ENCODE measurements at regions not wholly inside any gene's neighbourhood (a gene's known extent, or its start where the extent isn't known, plus 50 kb on each side); places are given as distances from the start of the nearest gene placed in this dataset.

- no peak for DNase-seq (ENCODE audit: low read depth, low spot score)
Measured at GRCh38 chr7:106196460-106197021, 84.4 kb upstream of the SYPL1 start.

- DNase-seq (ENCODE audit: low read depth, low spot score): no peak
Measured at GRCh38 chr7:106193661-106194060, 81.5 kb upstream of the SYPL1 start.

DNA sequence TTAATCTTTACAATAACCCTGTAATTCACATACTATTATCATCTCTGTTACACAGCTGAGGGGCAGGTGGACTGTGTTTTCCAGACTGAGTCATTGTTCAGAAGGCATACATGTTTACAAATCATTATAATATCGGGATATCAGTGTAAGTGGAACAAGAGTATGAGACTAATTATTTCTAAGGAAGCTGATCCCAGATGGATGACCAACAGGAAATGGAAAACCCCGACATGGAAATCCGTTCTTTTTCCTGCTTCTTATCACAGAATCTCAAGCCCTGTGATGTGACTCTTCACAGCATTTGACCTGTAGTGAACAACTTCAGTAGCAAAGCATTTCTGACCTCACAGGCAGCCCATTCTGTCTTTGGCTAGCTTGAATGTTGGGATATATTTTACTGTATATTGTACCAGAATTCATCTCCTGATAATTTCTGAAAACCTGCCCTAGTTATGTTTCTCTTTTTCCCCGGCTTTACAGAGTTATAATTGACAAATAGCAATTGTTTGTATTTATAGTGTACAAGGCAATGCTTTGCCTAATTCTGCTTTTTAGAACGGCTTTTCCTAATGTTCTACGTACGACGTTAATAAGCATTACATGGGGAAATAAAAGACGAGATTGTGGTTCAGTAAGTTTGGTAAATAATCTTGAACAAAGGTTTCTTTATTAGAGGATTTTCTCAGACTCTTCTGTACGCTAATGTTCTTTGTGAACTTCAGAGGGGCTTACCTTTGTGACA lies 78.6 kb upstream of the SYPL1 start:
- no peak for DNase-seq (ENCODE audit: low read depth, low spot score)

DNA sequence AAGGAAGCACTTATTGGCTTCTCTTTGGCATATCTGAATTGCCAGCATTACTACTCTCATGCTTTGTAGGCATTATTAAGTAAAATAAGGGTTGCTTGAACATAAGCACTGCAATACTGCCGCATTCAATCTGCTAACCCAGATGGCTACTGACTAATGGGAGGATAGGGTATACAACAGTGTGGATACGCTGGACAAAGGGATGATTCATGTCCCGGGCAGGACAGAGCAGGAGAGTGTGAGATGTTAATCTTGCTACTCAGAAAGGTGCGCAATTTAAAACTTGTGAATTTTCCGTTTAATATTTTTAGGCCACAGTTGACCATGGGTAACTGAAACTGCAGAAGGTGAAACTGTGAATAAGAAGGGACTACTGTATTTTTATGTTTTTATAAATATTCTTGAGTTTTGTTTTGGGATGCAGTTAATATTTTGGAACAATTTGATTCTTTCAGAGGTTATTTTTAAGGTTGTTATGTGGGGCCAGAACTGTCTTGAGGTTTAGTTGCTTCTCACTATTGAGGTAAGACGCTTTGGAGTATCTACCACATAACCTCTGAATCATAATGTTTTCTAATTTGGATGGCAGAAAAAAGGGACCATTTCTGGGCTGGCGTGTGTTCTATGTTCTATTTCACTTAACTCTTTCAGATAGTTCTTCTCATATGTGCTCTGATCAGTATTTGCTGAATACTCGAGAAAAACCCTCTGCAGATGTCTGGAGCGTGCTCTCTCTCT lies 75.7 kb upstream of the SYPL1 start:
- no peak for DNase-seq (ENCODE audit: low read depth, low spot score)

DNA sequence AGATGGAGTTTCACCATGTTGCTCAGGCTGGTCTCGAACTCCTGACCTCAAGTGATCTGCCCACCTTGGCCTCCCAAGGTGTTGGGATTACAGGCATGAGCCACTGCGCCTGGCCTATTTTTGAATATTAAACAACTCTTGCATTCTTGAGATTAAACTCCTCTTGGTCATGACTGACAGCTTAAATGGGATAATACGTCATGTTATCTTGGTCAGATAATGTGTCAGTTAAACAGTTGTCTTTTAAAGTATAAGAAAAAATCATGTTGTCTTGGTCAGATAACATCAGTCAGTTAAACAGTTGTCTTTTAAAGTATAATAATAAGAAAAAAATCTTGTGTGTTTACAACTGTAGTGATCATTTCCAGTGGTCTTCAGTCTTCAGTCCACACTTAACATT lies 73.6 kb upstream of the SYPL1 start:
- DNase-seq (ENCODE audit: low read depth, low spot score): no peak

- DNase-seq (ENCODE audit: low read depth, low spot score): no peak
Measured at GRCh38 chr7:106183952-106184351, 71.8 kb upstream of the SYPL1 start.

- DNase-seq (ENCODE audit: low read depth, low spot score): no peak
Measured at GRCh38 chr7:106182904-106183303, 70.8 kb upstream of the SYPL1 start.

DNA sequence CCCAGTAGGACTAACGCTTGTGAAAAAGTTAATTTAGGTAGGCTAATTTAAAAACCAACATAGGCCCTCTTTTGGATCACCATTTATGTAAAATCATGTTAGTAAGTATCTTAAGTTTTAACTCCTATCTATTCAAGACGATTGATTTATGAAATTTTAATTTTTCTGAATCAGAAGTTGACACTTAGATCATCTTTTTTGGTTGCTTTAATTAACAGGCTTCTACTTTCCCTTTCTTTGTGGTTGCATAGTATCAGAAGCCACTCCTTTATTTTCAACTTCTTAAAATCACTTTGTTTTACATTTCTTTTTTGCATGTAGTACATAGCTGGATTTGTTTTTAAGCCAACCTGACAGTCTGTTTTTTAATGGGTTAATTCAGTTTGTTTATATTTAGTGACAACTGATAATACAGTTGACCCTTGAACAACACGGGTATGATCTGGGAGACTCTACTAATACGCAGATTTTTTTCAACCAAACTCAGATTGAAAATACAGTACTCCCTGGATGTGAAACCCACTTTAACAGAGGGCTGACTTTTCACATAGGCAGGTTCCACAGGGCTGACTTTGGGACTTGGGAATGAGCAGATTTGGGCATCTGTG lies 69.7 kb upstream of the SYPL1 start:
- DNase-seq (ENCODE audit: low read depth, low spot score): no peak

DNA sequence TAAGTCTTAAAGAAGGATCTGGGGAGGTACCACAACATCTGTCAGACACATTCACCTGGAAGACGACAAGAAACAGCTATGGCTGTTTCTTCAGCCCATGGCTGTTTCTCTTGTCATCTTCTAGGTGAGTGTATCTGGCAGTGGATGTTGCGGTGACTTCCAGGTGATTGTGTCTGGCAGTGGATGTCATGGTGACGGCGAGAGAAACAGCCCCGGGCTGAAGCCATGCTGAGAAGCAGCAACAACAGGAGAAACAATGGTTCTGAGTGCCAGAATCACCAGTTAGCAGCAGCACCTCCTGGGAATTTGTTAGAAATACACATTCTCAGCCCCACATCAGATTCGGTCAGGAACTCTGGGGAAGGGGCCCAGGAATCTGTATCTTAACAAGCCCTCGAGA lies 68.6 kb upstream of the SYPL1 start:
- DNase-seq (ENCODE audit: low read depth, low spot score): no peak

DNA sequence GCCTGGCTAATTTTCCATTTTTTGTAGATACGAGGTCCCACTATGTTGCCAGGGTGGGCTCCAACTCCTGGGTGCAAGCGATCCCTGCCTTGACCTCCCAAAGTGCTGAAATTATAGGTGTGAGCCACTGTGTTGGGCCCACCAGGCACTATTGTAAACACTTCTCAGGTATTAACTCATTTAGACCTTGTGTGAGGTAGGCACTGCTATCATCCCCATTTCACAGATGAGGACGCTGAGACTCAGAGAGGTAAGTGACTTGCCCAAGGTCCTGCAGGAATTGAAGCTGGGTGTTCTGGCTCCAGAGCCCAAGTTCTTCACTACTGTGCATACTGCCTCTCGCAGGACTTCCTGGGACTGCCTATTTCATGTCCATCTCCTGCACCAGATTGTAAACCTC lies 67.1 kb upstream of the SYPL1 start:
- DNase-seq (ENCODE audit: low read depth, low spot score): no peak

- DNase-seq (ENCODE audit: low read depth, low spot score): no peak
Measured at GRCh38 chr7:106178593-106179134, 66.6 kb upstream of the SYPL1 start.

DNA sequence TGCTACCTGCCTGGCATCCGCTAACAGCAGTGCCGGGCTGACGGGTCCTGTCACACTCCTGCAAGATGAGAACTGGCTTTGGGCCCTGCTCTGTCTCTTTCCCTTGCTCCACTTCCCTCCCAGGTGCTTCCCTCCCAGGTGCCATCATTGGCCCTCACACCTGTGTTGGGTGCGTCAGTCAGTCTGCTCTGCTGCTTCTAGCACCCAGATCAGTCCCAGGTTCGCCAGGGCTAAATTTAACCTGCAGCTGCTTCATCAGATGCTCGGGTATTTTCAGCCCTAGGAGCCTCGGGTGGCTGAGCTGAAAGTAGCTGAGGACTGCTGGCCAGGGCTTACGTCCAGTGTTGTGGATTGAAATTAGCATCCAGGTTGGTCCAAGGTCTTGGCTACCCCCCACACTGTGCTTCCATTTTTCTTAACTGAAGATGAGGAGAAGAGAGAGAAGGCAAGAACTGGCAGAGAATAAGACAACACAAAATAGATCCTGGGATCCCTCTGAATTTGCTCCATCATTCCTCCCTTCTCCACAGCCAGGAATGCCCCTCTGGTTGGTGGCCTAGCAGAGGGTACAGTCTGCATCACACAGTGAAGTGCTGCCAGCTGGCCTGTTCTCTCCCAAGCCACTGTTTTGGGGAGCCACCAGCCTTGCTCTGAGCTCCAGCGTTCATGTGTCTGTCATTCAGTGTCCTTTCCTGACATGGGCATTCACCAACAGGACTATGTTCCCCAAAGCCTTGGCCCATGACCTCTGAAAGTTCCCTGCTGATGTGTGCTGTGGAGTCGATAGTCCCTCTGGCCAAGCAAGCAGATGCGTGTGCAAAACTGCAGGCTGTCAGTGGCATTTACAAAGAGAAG lies 65.9 kb upstream of the SYPL1 start:
- no peak for DNase-seq (ENCODE audit: low read depth, low spot score)

DNA sequence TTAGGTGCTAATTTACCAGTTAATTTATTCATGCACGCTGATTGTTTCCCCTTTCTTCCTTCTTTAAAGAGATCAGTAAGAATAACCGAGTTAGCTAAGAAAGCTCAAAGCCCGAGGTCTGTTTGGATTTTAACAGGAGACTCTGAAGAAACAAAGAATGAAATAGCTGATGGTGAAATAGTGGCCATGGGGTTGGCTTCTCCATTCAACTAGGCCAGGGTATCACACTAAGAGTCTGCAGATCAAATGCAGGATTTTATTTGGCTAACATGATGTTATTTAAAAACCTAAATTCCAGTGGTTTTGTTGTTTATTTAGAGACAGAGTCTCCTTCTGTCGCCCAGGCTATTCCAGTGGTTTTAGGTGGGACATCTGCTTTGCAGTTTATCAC lies 65.2 kb upstream of the SYPL1 start:
- DNase-seq (ENCODE audit: low read depth, low spot score): no peak

- DNase-seq (ENCODE audit: low read depth, low spot score): peak; percentile 56
Measured at GRCh38 chr7:106176414-106177299, 64.5 kb upstream of the SYPL1 start.

DNA sequence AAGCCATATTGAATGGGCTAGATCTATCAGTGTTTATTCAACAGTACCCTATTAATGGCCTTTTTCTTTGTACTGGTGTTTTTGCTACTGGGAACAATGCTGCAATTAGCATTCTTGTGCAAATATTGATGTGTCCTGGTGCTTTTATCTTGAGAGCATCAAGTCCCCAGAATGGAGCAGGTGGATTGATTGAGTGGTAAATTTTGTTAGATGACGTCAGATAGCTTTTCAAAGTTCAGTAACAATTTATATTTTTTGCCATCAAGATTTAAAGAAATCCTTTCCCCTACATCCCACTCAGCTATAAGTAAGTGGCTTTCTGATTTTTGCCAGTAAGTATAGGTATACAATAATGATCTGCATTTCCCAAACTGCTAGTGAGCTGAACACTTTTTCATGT lies 63.4 kb upstream of the SYPL1 start:
- DNase-seq (ENCODE audit: low read depth, low spot score): no peak

GRCh38 chr7:106170651-106171050 lies 58.5 kb upstream of the SYPL1 start:
- no peak for DNase-seq (ENCODE audit: low read depth, low spot score)

DNA sequence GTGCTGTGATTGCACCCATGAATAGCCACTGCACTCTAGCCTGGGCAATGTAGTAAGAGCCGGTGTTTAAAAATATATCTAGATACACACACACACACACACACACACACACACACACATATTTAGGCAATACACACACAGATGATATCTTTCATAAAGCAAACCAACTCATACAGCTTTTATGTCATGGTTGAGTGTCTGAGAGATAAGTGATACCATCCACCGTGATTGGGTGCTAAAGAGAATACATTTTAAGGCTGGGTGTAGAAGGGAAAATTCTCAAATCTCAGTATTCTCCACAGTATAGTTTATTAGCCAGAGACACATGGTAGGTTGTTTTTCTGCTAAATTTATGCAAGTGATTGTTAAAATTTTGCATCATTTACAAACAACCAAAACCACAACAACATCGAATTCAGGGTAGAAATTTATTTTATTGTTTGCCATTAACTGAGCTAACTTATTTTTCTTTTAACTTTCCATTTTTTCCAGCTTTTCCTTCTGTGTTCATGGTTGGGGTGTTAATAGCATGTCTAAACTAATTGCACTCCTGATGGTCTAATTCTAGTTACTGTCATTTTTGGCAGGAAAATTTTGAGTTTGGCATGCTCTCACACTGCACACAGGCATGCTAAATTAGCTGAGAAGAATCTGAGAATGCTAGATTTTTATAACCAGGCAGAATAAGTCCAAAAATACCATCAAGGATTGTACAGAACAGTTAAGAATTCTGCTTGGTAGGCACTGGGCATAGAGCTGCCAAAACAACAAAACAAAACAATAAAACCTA lies 57.9 kb upstream of the SYPL1 start:
- DNase-seq (ENCODE audit: low read depth, low spot score): no peak

DNA sequence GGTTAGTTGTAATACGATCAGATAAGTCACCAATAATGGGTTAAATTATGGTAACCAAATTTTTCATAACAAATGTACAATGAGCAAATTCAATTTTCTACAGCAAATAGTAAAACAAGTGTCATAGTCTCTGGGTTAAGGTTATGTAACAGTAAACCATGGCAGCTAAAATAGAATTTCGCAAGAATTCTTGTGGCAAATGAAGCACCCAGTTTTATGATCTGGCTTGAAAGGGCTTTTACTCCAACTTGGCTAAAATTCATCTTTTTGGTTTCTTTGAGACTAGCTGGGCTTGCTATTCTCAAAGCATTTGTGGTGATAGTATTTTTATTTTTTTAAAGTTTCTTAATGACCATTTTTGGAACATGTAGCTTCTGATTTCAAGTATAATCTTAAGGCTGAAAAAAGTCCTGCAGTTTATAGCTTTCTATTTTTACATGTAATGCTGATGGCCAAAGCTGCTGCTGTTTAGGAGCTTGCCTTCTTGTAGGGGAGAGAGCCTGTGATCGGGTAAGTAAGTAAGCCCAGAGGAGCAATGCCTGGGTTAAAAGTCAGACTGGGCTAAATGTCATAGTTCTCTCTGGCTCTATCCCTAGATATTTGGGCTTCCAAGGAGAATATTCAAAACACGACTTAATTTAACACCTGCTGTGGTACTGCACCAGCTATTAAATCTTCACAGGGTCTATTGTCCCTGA lies 55.5 kb upstream of the SYPL1 start:
- no peak for DNase-seq (ENCODE audit: low read depth, low spot score)

Data from iPS DF 19.7 (cell line).